Spleen (tissue), 7 donors: ENCODE measurements at regions not wholly inside any gene's neighbourhood (a gene's known extent, or its start where the extent isn't known, plus 50 kb on each side); places are given as distances from the start of the nearest gene placed in this dataset.

Source experiments
- CTCF ChIP-seq, 11 experiments: fragments of 200-600 bp in 7 of 11; fragments of 450-650 bp in 4 of 11; sonication (generic) in 4 of 11; IDR thresholded peaks in 8 of 11; conservative IDR thresholded peaks in 3 of 11; 1 replicate in 7 of 11; 2 replicates in 4 of 11; pipeline versions ENCODE4 v1.4.0 to v1.8.0; 2016 to 2021; ENCODE audit warnings: antibody characterized with exemption in 11 of 11, inconsistent platforms in 4 of 11, mild to moderate bottlenecking in 1 of 11
- POLR2A ChIP-seq, 3 donors: fragments of 450-650 bp; IDR thresholded peaks; one replicate each; pipeline ENCODE4 v1.5.1; 2017; ENCODE audit warnings: antibody characterized with exemption in 3 of 3, mild to moderate bottlenecking in 1 of 3
- POLR2AphosphoS5 ChIP-seq, 3 donors: sonication (generic); formaldehyde crosslinking; IDR thresholded peaks; one replicate each; pipeline ENCODE4 v1.5.1; 2017; ENCODE audit warnings: antibody characterized with exemption in 3 of 3
- donor health status: DM: no; HTN: no; CAD: no; lungs with moderate emphysema.
- donor health status: DM: no; HTN: no; CAD: no.
- donor health status: DM: no; HTN: no; CAD: no.

GRCh38 chr6:66526061-66526460, 819.0 kb upstream of the EYS start:
- TF ChIP-seq POLR2AphosphoS5 (IDR thresholded peaks at IDR 0.05) (no peak), CTCF (IDR thresholded peaks at IDR 0.05 in 8 of 11, conservative IDR thresholded peaks at IDR 0.05 in 3 of 11) (no peak), POLR2A (IDR thresholded peaks at IDR 0.05) (no peak)
